A549 (cell line): ENCODE measurements at regions not wholly inside any gene's neighbourhood (a gene's known extent, or its start where the extent isn't known, plus 50 kb on each side); places are given as distances from the start of the nearest gene placed in this dataset.

Experiments used
- ATAC-seq, 2 experiments: fragments of 200-7000 bp in 1 of 2; fragments of >200 bp in 1 of 2; cut with Nextera tagmentation in 1 of 2; cut with Tn5 transposase in 1 of 2; 3 replicates each; pipeline versions ENCODE4 v1.8.0 to v1.9.1; 2018 to 2020; ENCODE audit warnings: mild to moderate bottlenecking in 1 of 2, moderate library complexity in 1 of 2
- CTCF ChIA-PET: fragments of 300-600 bp; sonication (Branson Sonifier 250); formaldehyde crosslinking; extraction: SDS; loops from one replicate; lab custom pipeline; 2021; ENCODE audit warnings: antibody characterized with exemption, inconsistent platforms; lab: Yijun Ruan, JAX
- POLR2A ChIA-PET: fragments of 350-600 bp; formaldehyde crosslinking; extraction: SDS; loops from one replicate; lab custom pipeline; 2021; ENCODE audit warnings: antibody characterized with exemption, inconsistent platforms; lab: Yijun Ruan, JAX
- DNase-seq, 2 experiments: peaks; one replicate each; pipeline versions ENCODE4 v3.0.0 to v3.0.0-alpha.2; 2011 to 2016; ENCODE audit warnings: low read depth in 1 of 2, low spot score in 1 of 2
- FAIRE-seq: peaks from 2 replicates; lab custom pipeline; 2011; peaks lifted over from hg19 to GRCh38; lab: Jason Lieb, UNC
- H3K27ac ChIP-seq, 2 experiments: fragments of >200 bp; sonication (Bioruptor Twin); formaldehyde crosslinking; 3 replicates each; pipeline ENCODE4 v1.5.1; 2016 to 2017
- H3K4me1 ChIP-seq: fragments of >200 bp; sonication (Bioruptor Twin); formaldehyde crosslinking; 3 replicates; pipeline ENCODE4 v1.6.1; 2016
- H3K4me2 ChIP-seq: fragments of >200 bp; sonication (Bioruptor Twin); formaldehyde crosslinking; 3 replicates; pipeline ENCODE4 v1.6.1; 2016
- H3K4me3 ChIP-seq: fragments of >200 bp; sonication (Bioruptor Twin); formaldehyde crosslinking; 3 replicates; pipeline ENCODE4 v1.5.1; 2016
- H3K9me3 ChIP-seq: fragments of >200 bp; sonication (Bioruptor Twin); formaldehyde crosslinking; 3 replicates; pipeline ENCODE4 v1.6.1; 2016
- ATOH8 ChIP-seq: fragments of 250-450 bp; sonication (Bioruptor Pico); IDR thresholded peaks from 2 replicates; pipeline ENCODE4 v1.5.0; 2020; ENCODE audit warnings: low read depth, mild to moderate bottlenecking, moderate library complexity
- BCL3 ChIP-seq: fragments of >200 bp; sonication (Bioruptor Twin); formaldehyde crosslinking; IDR thresholded peaks from 3 replicates; pipeline ENCODE4 v1.6.1; 2016
- CEBPB ChIP-seq, 2 experiments: fragments of >200 bp in 1 of 2; sonication (Bioruptor Twin) in 1 of 2; formaldehyde crosslinking in 1 of 2; IDR thresholded peaks; 2 replicates each; pipeline ENCODE4 v1.6.1; 2012 to 2016
- CHD4 ChIP-seq: fragments of 200-600 bp; sonication (generic); IDR thresholded peaks from 2 replicates; pipeline ENCODE4 v1.6.1; 2016; ENCODE audit warnings: antibody characterized with exemption, mild to moderate bottlenecking, borderline replicate concordance
- CTCF ChIP-seq: fragments of >200 bp; sonication (Bioruptor Twin); formaldehyde crosslinking; IDR thresholded peaks from 3 replicates; pipeline ENCODE4 v1.5.1; 2016
- EHMT2 ChIP-seq: fragments of 200-600 bp; sonication (generic); IDR thresholded peaks from 2 replicates; pipeline ENCODE4 v1.6.1; 2016; ENCODE audit warnings: antibody characterized with exemption, low read depth, mild to moderate bottlenecking, moderate library complexity
- FOSB ChIP-seq: fragments of 250-450 bp; sonication (Bioruptor Pico); IDR thresholded peaks from 2 replicates; pipeline ENCODE4 v1.5.0; 2020; ENCODE audit warnings: mild to moderate bottlenecking, moderate library complexity
- FOXS1 ChIP-seq: fragments of 250-450 bp; sonication (Bioruptor Pico); IDR thresholded peaks from 2 replicates; pipeline ENCODE4 v1.5.0; 2020; ENCODE audit warnings: mild to moderate bottlenecking, moderate library complexity
- HOXA7 ChIP-seq: fragments of 250-450 bp; sonication (Bioruptor Pico); IDR thresholded peaks from 2 replicates; pipeline ENCODE4 v1.5.0; 2020; ENCODE audit warnings: mild to moderate bottlenecking, moderate library complexity
- KDM1A ChIP-seq: fragments of 200-600 bp; sonication (generic); IDR thresholded peaks from 2 replicates; pipeline ENCODE4 v1.6.1; 2016; ENCODE audit warnings: low read depth, mild to moderate bottlenecking
- KDM5A ChIP-seq: fragments of 200-600 bp; sonication (generic); IDR thresholded peaks from 2 replicates; pipeline ENCODE4 v1.6.1; 2016; ENCODE audit warnings: antibody characterized with exemption, mild to moderate bottlenecking
- MAFK ChIP-seq: fragments of 450-650 bp; IDR thresholded peaks from 2 replicates; pipeline ENCODE4 v1.6.1; 2014; ENCODE audit not compliant: partially characterized antibody
- MAZ ChIP-seq: fragments of 150-350 bp; IDR thresholded peaks from 2 replicates; pipeline ENCODE4 v1.6.1; 2014; ENCODE audit warnings: antibody characterized with exemption, low read depth, low read length, borderline replicate concordance
- NFE2L2 ChIP-seq: fragments of 150-350 bp; conservative IDR thresholded peaks from 2 replicates; pipeline ENCODE4 v1.6.1; 2014; ENCODE audit warnings: low read length
- NPAS2 ChIP-seq: fragments of 250-450 bp; sonication (Bioruptor Pico); IDR thresholded peaks from 2 replicates; pipeline ENCODE4 v1.8.0; 2022; ENCODE audit warnings: mild to moderate bottlenecking, moderate library complexity, borderline replicate concordance
- NR3C1 ChIP-seq: fragments of >200 bp; sonication (Bioruptor Twin); formaldehyde crosslinking; IDR thresholded peaks from 3 replicates; pipeline ENCODE4 v1.6.1; 2017
- POLR2A ChIP-seq: IDR thresholded peaks from 2 replicates; pipeline ENCODE4 v1.6.1; 2012; ENCODE audit warnings: mild to moderate bottlenecking, low read length
- RARB ChIP-seq: fragments of 250-450 bp; sonication (Bioruptor Pico); IDR thresholded peaks from 2 replicates; pipeline ENCODE4 v1.8.0; 2021; ENCODE audit warnings: mild to moderate bottlenecking, moderate library complexity
- RCOR1 ChIP-seq: fragments of 150-350 bp; IDR thresholded peaks from 2 replicates; pipeline ENCODE4 v1.6.1; 2014; ENCODE audit warnings: antibody characterized with exemption, low read length, low read depth
- TFCP2L1 ChIP-seq: fragments of 250-450 bp; sonication (Bioruptor Pico); IDR thresholded peaks from 2 replicates; pipeline ENCODE4 v1.5.0; 2021; ENCODE audit warnings: mild to moderate bottlenecking
- ZSCAN20 ChIP-seq: fragments of 250-450 bp; sonication (Bioruptor Pico); IDR thresholded peaks from 2 replicates; pipeline ENCODE4 v1.8.0; 2022; ENCODE audit warnings: mild to moderate bottlenecking, moderate library complexity
- WGBS: methylation state at CpG from one replicate; pipeline ENCODE4 v1.1.6; 2017; ENCODE audit errors: missing lambda C conversion rate; 5-methylcytosine and 5-hydroxymethylcytosine counted together

- no peak for TF ChIP-seq RCOR1
Observed at GRCh38 chr21:15953551-15954116, 223.9 kb downstream of the USP25 start (continued).

GRCh38 chr21:15964236-15964855, 234.6 kb downstream of the USP25 start:
- FAIRE-seq: no peak
- no peak for TF ChIP-seq FOSB
- TF ChIP-seq POLR2A: no peak
- no peak for TF ChIP-seq ATOH8 (CRISPR knock-in tag)
- no peak for TF ChIP-seq NPAS2
- TF ChIP-seq EHMT2: no peak
- POLR2A ChIA-PET: no interaction called here
- Histone ChIP-seq H3K4me3 (no peak overlapping the region), H3K4me2 (no peak overlapping the region), H3K4me1 (no peaks in the 10 kb centered on the region), H3K9me3 (no peaks in the 10 kb centered on the region), H3K27ac (no peak overlapping the region)
- no peak for DNase-seq
- CTCF ChIA-PET: interaction anchor here (0.6 kb wide), 1 partner anchor 984 kb away, joined by 4 read pairs; no protein-coding TSS in a partner anchor
- ATAC-seq: no peak
- WGBS: 81% methylated on average over 5 of the region's 5 CpGs

GRCh38 chr21:15966231-15966630, 236.4 kb downstream of the USP25 start:
- no peaks in the 10 kb centered on the region for H3K9me3 ChIP-seq
- no peak overlapping the region for H3K27ac ChIP-seq
- CTCF ChIA-PET: interaction anchor here (0.6 kb wide), 1 partner anchor 36 kb away, joined by 3 read pairs; no protein-coding TSS in a partner anchor
- no peak overlapping the region for H3K4me2 ChIP-seq
- no peaks in the 10 kb centered on the region for H3K4me1 ChIP-seq
- no peak for DNase-seq
- 79% methylated on average over 2 of the region's 2 CpGs for WGBS
- no peak for FAIRE-seq
- POLR2A ChIA-PET: no interaction called here
- TF ChIP-seq KDM1A: no peak
- no peak for ATAC-seq
- H3K4me3 ChIP-seq: no peak overlapping the region

- no peaks in the 10 kb centered on the region for H3K9me3 ChIP-seq
- no peaks in the 10 kb centered on the region for H3K4me1 ChIP-seq
- no peak overlapping the region for H3K27ac ChIP-seq
- FAIRE-seq (no peak), DNase-seq (no peak), ATAC-seq (no peak)
- no peak overlapping the region for H3K4me2 ChIP-seq
- POLR2A ChIA-PET: no interaction called here
- CTCF ChIA-PET: interaction anchor here (0.6 kb wide), 1 partner anchor 36 kb away, joined by 3 read pairs; no protein-coding TSS in a partner anchor
- 92% methylated on average over 1 of the region's 1 CpG for WGBS
- TF ChIP-seq ZSCAN20 (CRISPR knock-in tag) (no peak), TFCP2L1 (CRISPR knock-in tag) (no peak), HOXA7 (CRISPR knock-in tag) (no peak), CTCF (no peak), NFE2L2 (no peak), MAFK (no peak), RARB (CRISPR knock-in tag) (no peak), FOXS1 (CRISPR knock-in tag) (no peak), MAZ (no peak), CHD4 (no peak), BCL3 (no peak), KDM5A (no peak), CEBPB (IDR thresholded peaks at IDR 0.05) (no peak), NR3C1 (no peak)
- H3K4me3 ChIP-seq: no peak overlapping the region
Observed at GRCh38 chr21:15966651-15967050, 236.9 kb downstream of the USP25 start.
